Breast epithelium (tissue), 4 donors: ENCODE measurements at regions not wholly inside any gene's neighbourhood (a gene's known extent, or its start where the extent isn't known, plus 50 kb on each side); places are given as distances from the start of the nearest gene placed in this dataset.
"Not testable (repeated sequence)": the region's sequence is repeated elsewhere in the genome, so short reads cannot be mapped to it uniquely, and the experiment has no call there.

Source experiments
- DNase-seq, 2 donors: peaks; one replicate each; pipeline ENCODE4 v3.0.0-alpha.2; 2019; ENCODE audit warnings: low spot score in 2 of 2
- H3K27ac ChIP-seq, 2 donors: fragments of 200-600 bp; sonication (generic) in 1 of 2; one replicate each; pipeline ENCODE4 v1.5.1; 2016 to 2019; ENCODE audit warnings: mild to moderate bottlenecking in 1 of 2
- H3K27me3 ChIP-seq, 2 donors: fragments of 200-600 bp; sonication (generic) in 1 of 2; one replicate each; pipeline versions ENCODE4 v1.5.1 to v1.6.0; 2017 to 2019; ENCODE audit warnings: control low read depth in 1 of 2, mild to moderate bottlenecking in 1 of 2
- H3K36me3 ChIP-seq: fragments of 200-600 bp; one replicate; pipeline ENCODE4 v1.5.1; 2019
- H3K4me1 ChIP-seq, 2 donors: fragments of 200-600 bp; sonication (generic); one replicate each; pipeline ENCODE4 v1.5.1; 2016 to 2019; ENCODE audit warnings: control low read depth in 1 of 2
- H3K4me3 ChIP-seq, 3 donors: fragments of 200-600 bp; sonication (generic); 1 replicate in 2 of 3; 2 replicates in 1 of 3; pipeline ENCODE4 v1.5.1; 2016 to 2019; ENCODE audit warnings: mild to moderate bottlenecking in 3 of 3, moderate library complexity in 2 of 3
- H3K9me3 ChIP-seq, 2 donors: fragments of 200-600 bp; sonication (generic) in 1 of 2; one replicate each; pipeline ENCODE4 v1.5.1; 2016 to 2019; ENCODE audit warnings: control low read depth in 1 of 2
- POLR2A ChIP-seq: fragments of 450-650 bp; IDR thresholded peaks from one replicate; pipeline ENCODE4 v1.6.1; 2016; ENCODE audit warnings: antibody characterized with exemption, mild to moderate bottlenecking, moderate library complexity
- POLR2AphosphoS5 ChIP-seq, 3 donors: sonication (generic); formaldehyde crosslinking; IDR thresholded peaks; one replicate each; pipeline ENCODE4 v1.6.1; 2017; ENCODE audit warnings: antibody characterized with exemption in 3 of 3
- intact Hi-C: fragments of 100-400 bp; cut with DNase I; formaldehyde crosslinking; loops from one replicate; pipeline ENCODE4 v1.15.1; 2023; ENCODE audit warnings: low total_unique reads
- TF ChIP-seq, protein P1 (sequence below), 3 donors: fragments of 450-650 bp; IDR thresholded peaks; one replicate each; pipeline ENCODE4 v1.5.1; 2016 to 2017; ENCODE audit warnings: antibody characterized with exemption in 3 of 3, mild to moderate bottlenecking in 3 of 3, moderate library complexity in 3 of 3

DNA sequence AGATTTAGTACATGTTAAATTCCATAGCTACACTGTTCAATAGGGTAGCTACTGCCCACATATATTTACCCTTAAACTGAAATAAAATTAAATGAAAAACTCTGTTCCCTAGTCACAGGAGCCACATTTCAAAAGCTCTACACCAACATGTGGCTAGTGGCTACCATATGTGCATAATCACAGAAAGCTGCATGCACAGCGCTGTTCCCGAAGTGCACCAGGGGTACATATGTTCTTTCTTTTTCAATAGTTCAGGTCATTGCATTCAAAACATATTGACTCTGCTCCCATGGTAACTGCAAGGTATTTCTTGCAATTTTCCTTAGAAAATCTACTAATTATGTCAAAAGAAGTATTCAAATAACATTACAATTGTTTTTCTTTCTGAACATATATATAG is 591.2 kb downstream of the PDHA2 start:
- H3K4me3 ChIP-seq = no peak overlapping the region
- intact Hi-C loops = no loop called here
- no peak for TF ChIP-seq POLR2AphosphoS5 (IDR thresholded peaks at IDR 0.05)
- TF ChIP-seq, protein P1, sequence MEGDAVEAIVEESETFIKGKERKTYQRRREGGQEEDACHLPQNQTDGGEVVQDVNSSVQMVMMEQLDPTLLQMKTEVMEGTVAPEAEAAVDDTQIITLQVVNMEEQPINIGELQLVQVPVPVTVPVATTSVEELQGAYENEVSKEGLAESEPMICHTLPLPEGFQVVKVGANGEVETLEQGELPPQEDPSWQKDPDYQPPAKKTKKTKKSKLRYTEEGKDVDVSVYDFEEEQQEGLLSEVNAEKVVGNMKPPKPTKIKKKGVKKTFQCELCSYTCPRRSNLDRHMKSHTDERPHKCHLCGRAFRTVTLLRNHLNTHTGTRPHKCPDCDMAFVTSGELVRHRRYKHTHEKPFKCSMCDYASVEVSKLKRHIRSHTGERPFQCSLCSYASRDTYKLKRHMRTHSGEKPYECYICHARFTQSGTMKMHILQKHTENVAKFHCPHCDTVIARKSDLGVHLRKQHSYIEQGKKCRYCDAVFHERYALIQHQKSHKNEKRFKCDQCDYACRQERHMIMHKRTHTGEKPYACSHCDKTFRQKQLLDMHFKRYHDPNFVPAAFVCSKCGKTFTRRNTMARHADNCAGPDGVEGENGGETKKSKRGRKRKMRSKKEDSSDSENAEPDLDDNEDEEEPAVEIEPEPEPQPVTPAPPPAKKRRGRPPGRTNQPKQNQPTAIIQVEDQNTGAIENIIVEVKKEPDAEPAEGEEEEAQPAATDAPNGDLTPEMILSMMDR (IDR thresholded peaks at IDR 0.05) = no peak
- TF ChIP-seq POLR2A = no peak

DNA sequence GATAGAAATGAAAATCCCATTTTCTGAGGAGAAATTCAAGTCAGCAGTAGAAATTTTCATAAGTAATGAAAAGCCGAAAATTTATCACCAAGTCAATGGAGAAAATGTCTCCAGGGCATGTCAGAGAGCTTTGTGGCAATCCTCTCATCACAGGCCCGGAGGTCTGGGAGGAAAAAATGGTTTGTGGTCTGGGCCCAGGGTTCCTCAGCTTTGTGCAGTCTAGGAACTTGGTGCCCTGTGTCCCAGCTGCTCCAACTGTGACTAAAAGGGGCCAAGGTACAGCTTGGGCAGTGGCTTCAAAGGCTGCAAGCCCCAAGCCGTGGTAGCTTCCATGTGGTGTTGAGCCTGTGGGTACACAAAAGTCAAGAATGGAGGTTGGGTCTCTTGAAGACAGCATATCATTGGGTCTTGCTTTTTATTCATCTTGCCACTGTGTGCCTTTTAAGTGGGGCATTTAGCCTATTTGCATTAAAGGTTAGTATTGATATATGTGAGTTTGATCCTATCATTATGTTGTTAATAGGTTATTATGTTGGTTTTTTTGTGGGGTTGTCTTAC is 608.5 kb downstream of the PDHA2 start:
- peaks cover 10 to 38% of the 10 kb centered on the region in 2 donors for H3K9me3 ChIP-seq
- H3K36me3 ChIP-seq = no peaks in the 10 kb centered on the region
- no peak for DNase-seq
- H3K4me1 ChIP-seq = no peaks in the 10 kb centered on the region
- TF ChIP-seq POLR2AphosphoS5 (IDR thresholded peaks at IDR 0.05) = no peak
- H3K27ac ChIP-seq = no peak overlapping the region
- intact Hi-C loops = no loop called here
- no peak overlapping the region for H3K4me3 ChIP-seq
- H3K27me3 ChIP-seq = no peaks in the 10 kb centered on the region

More for the DNA sequence above, 591.2 kb downstream of the PDHA2 start:
- no peak for DNase-seq
- no peak overlapping the region for H3K27ac ChIP-seq
- no peaks in the 10 kb centered on the region for H3K36me3 ChIP-seq
- H3K4me1 ChIP-seq = no peaks in the 10 kb centered on the region
- no peaks in the 10 kb centered on the region for H3K9me3 ChIP-seq
- no peaks in the 10 kb centered on the region for H3K27me3 ChIP-seq

DNA sequence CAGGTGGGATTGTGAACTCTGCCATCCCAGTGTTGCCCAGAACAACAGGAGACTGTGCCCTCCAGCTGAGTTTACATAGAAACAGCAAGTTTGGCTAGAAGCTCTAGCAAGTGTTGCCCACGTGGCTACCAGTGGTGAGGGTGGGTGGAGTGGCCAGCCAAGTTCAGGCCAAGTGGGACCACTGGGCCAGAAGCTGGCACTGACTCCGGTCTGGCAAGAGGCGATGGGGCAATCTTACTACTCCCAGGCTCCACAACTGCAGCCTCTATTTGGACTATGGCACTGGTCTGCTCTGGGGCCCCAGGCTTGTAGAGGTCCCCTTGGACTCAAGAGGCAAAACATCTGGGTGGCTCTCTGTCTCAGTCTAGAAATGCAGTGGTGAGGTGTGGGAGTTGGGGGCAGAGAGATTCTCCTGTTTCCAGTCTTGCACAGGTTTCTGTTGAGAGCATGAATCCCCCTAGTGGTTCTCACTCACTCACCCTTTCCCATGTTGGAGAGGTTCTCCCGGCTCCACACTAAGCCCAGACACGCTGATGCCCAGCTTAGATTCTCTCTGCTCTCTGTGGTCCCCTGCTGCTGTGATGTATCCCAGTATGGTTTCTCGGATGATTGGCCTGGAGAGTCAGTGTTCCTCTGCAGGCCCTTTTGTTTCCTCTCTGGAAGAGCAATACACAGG is 615.3 kb downstream of the PDHA2 start:
- Histone ChIP-seq H3K4me1 (no peaks in the 10 kb centered on the region), H3K4me3 (no peak overlapping the region), H3K9me3 (peaks cover 0 to 6% of the 10 kb centered on the region in 2 donors), H3K27ac (no peak overlapping the region), H3K36me3 (no peaks in the 10 kb centered on the region), H3K27me3 (no peaks in the 10 kb centered on the region)
- intact Hi-C loops = loop anchor here (1.0 kb wide), 1 partner anchor 35 kb away; no protein-coding TSS in a partner anchor
- no peak for TF ChIP-seq POLR2A
- TF ChIP-seq, protein P1 (IDR thresholded peaks at IDR 0.05) = no peak
- no peak for DNase-seq

DNA sequence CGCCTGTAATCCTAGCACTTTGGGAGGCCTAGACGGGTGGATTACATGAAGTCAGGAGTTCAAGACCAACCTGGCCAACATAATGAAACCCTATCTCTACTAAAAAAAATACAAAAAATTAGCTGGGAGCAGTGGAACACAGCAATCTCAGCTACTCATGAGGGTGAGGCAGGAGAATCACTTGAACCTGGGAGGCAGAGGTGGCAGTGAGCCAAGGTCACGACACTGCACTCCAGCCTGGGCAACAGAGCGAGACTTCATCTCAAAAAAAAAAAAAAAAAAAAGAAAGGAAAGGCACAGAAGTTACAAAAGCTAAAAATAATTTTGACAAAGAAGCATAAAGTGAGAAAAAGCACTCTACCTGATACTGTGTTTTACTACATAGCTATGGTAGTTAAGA is 618.1 kb downstream of the PDHA2 start:
- not testable (repeated sequence) for H3K4me3 ChIP-seq

DNA sequence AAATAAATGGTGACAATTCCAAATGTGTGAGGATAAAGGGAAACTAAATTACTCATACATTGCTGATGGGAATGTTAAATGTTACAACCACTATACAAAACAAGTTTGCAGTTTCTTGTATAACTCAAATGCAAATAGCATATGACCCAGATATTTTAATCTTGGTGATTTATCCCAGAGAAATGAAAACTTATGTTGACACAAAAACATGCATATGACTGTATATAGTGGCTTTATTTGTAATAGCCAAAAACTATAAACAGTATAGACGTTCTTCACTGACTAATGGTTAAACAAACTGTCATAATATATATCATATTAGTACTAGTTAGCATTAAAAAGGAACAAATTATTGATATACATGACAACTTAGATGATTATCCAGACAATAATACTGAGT is 619.2 kb downstream of the PDHA2 start:
- intact Hi-C loops = no loop called here
- H3K36me3 ChIP-seq = no peaks in the 10 kb centered on the region
- H3K9me3 ChIP-seq = no peaks in the 10 kb centered on the region
- H3K4me1 ChIP-seq = no peaks in the 10 kb centered on the region
- TF ChIP-seq, protein P1 (IDR thresholded peaks at IDR 0.05) = no peak
- TF ChIP-seq POLR2AphosphoS5 (IDR thresholded peaks at IDR 0.05) (no peak), POLR2A (no peak)
- H3K27ac ChIP-seq = no peak overlapping the region
- no peaks in the 10 kb centered on the region for H3K27me3 ChIP-seq
- no peak overlapping the region for H3K4me3 ChIP-seq
- no peak for DNase-seq

More for the DNA sequence above, 618.1 kb downstream of the PDHA2 start:
- H3K9me3 ChIP-seq, H3K27ac ChIP-seq, H3K27me3 ChIP-seq, H3K4me1 ChIP-seq, DNase-seq, intact Hi-C loops, H3K36me3 ChIP-seq: not testable (repeated sequence)

DNA sequence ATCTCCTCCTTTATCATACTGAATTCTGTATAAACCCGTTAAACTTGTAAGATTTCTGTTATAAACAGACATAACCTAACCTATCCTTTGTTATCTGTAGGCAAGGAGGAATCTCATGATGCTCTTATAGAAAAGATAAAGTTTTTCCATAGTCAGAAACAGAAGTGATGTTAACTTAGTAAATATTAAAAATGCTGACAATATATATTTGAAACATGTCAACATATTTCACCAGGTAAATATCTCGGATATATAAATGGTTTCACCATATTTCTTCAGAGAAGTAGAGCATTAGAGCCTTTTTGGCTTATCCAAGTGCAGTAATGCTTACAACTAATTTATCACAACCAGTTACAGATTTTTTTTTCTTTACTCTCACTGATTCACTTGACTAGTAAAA is 625.9 kb downstream of the PDHA2 start:
- TF ChIP-seq POLR2A (no peak), POLR2AphosphoS5 (IDR thresholded peaks at IDR 0.05) (no peak)
- TF ChIP-seq, protein P1 (IDR thresholded peaks at IDR 0.05) = no peak
- Histone ChIP-seq H3K27ac (no peak overlapping the region), H3K36me3 (no peaks in the 10 kb centered on the region), H3K4me1 (no peaks in the 10 kb centered on the region), H3K27me3 (no peaks in the 10 kb centered on the region), H3K4me3 (no peak overlapping the region), H3K9me3 (no peaks in the 10 kb centered on the region)
- no peak for DNase-seq
- intact Hi-C loops = no loop called here
